Neuronal stem cell (in vitro differentiated cells): ENCODE measurements at regions not wholly inside any gene's neighbourhood (a gene's known extent, or its start where the extent isn't known, plus 50 kb on each side); places are given as distances from the start of the nearest gene placed in this dataset.

ENCODE experiments used
- DNase-seq: peaks from one replicate; pipeline ENCODE4 v3.0.0-alpha.2; 2013; ENCODE audit warnings: low spot score
- H2AFZ ChIP-seq: one replicate; pipeline ENCODE4 v1.6.1; 2013; ENCODE audit warnings: mild to moderate bottlenecking, low read length, inconsistent platforms
- H2AK5ac ChIP-seq: 2 replicates; pipeline ENCODE4 v1.6.1; 2013; ENCODE audit warnings: low read depth, mild to moderate bottlenecking, inconsistent platforms, low read length, moderate library complexity, mixed read lengths
- H2BK120ac ChIP-seq: 2 replicates; pipeline ENCODE4 v1.6.1; 2013; ENCODE audit warnings: low read depth, mild to moderate bottlenecking, inconsistent platforms, low read length, moderate library complexity, mixed read lengths
- H2BK12ac ChIP-seq: one replicate; pipeline ENCODE4 v1.6.1; 2013; ENCODE audit warnings: low read length, inconsistent platforms
- H2BK15ac ChIP-seq: 2 replicates; pipeline ENCODE4 v1.6.1; 2013; ENCODE audit warnings: mild to moderate bottlenecking, low read length, inconsistent platforms, mixed read lengths
- H2BK5ac ChIP-seq: one replicate; pipeline ENCODE4 v1.6.1; 2013; ENCODE audit warnings: inconsistent platforms, mild to moderate bottlenecking, low read length, moderate library complexity
- H3K14ac ChIP-seq: one replicate; pipeline ENCODE4 v1.6.1; 2013; ENCODE audit warnings: low read length, inconsistent platforms
- H3K18ac ChIP-seq: 2 replicates; pipeline ENCODE4 v1.6.1; 2013; ENCODE audit warnings: low read length, inconsistent platforms
- H3K23ac ChIP-seq: 2 replicates; pipeline ENCODE4 v1.6.1; 2013; ENCODE audit warnings: low read depth, mild to moderate bottlenecking, mixed read lengths, low read length, inconsistent platforms; ENCODE audit not compliant: poor library complexity
- H3K27ac ChIP-seq: replicated peaks from 3 replicates; pipeline ENCODE4 v1.5.1; 2013; ENCODE audit warnings: low read length, inconsistent platforms
- H3K27me3 ChIP-seq, 3 experiments: 2 replicates each; pipeline ENCODE4 v1.6.1; 2013; ENCODE audit warnings: low read length in 3 of 3, mild to moderate bottlenecking in 2 of 3, inconsistent platforms in 1 of 3, low read depth in 1 of 3, mixed read lengths in 1 of 3, moderate library complexity in 1 of 3; ENCODE audit not compliant: control insufficient read depth in 3 of 3, insufficient read depth in 3 of 3
- H3K36me3 ChIP-seq, 2 donors: replicated peaks in 1 of 2; 2 replicates each; pipeline ENCODE4 v1.6.1; 2013; ENCODE audit warnings: low read length in 2 of 2; ENCODE audit not compliant: control insufficient read depth in 2 of 2, insufficient read depth in 2 of 2
- H3K4ac ChIP-seq: 2 replicates; pipeline ENCODE4 v1.6.1; 2013; ENCODE audit warnings: inconsistent platforms, mild to moderate bottlenecking, low read length, moderate library complexity
- H3K4me1 ChIP-seq, 2 donors: 1 replicate in 1 of 2; 2 replicates in 1 of 2; pipeline ENCODE4 v1.6.1; 2013; ENCODE audit warnings: low read length in 2 of 2, low read depth in 1 of 2; ENCODE audit not compliant: control insufficient read depth in 2 of 2, insufficient read depth in 1 of 2
- H3K4me2 ChIP-seq: one replicate; pipeline ENCODE4 v1.6.1; 2013; ENCODE audit warnings: mild to moderate bottlenecking, low read length, inconsistent platforms; ENCODE audit not compliant: insufficient read depth, poor library complexity, severe bottlenecking
- H3K4me3 ChIP-seq, 2 donors: 2 replicates each; pipeline ENCODE4 v1.5.1; 2013; ENCODE audit warnings: low read length in 2 of 2, mild to moderate bottlenecking in 2 of 2, inconsistent platforms in 1 of 2, moderate library complexity in 1 of 2
- H3K79me1 ChIP-seq: one replicate; pipeline ENCODE4 v1.6.1; 2013; ENCODE audit warnings: low read depth, mild to moderate bottlenecking, inconsistent platforms, low read length, moderate library complexity
- H3K9ac ChIP-seq: one replicate; pipeline ENCODE4 v1.6.1; 2013; ENCODE audit warnings: mild to moderate bottlenecking, low read depth, low read length, inconsistent platforms; ENCODE audit not compliant: poor library complexity
- H3K9me3 ChIP-seq, 2 donors: replicated peaks in 1 of 2; 2 replicates each; pipeline versions ENCODE3 to v1.6.1; 2013; ENCODE audit warnings: low read length in 2 of 2, mild to moderate bottlenecking in 2 of 2, inconsistent platforms in 1 of 2, low read depth in 1 of 2, mixed read lengths in 1 of 2, moderate library complexity in 1 of 2; ENCODE audit not compliant: control insufficient read depth in 2 of 2, insufficient read depth in 1 of 2
- H4K8ac ChIP-seq: one replicate; pipeline ENCODE4 v1.6.1; 2013; ENCODE audit warnings: low read depth, mild to moderate bottlenecking, inconsistent platforms, low read length, moderate library complexity
- H4K91ac ChIP-seq: one replicate; pipeline ENCODE4 v1.6.1; 2013; ENCODE audit warnings: low read length, low read depth, mild to moderate bottlenecking, inconsistent platforms; ENCODE audit not compliant: poor library complexity
- WGBS, 2 donors: extraction: QIAGEN DNeasy Blood & Tissue Kit; methylation state at CpG; one replicate each; pipeline ENCODE4 v1.1.7; 2013; ENCODE audit warnings: missing lambda C conversion rate in 2 of 2, mixed read lengths in 1 of 2; ENCODE audit not compliant: insufficient read length in 2 of 2, insufficient replicate concordance in 1 of 2; ENCODE audit errors: extremely low coverage in 2 of 2; 5-methylcytosine and 5-hydroxymethylcytosine counted together

DNA sequence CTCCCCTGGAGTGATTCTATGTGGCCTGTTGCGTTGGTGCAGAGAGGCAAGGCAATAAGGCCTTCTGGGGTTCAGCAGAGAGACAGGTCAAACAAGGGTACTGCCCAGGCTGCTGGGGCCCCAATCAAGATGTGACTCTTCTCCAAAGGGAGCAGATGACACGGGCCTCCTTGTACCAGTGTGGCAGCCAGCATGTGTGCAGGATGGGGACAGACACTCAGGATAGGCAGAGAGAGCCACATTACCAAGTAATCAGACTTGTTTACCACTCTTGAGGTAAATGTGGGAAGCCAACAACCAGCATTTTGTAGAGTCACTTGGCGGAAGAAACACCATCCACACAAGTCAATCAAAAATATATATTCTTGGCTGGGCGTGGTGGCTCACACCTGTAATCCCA, 95.3 kb upstream of the DLG1 start:
- no CpG with 5 or more reads among the region's 4 CpGs for WGBS, 2 donors

DNA sequence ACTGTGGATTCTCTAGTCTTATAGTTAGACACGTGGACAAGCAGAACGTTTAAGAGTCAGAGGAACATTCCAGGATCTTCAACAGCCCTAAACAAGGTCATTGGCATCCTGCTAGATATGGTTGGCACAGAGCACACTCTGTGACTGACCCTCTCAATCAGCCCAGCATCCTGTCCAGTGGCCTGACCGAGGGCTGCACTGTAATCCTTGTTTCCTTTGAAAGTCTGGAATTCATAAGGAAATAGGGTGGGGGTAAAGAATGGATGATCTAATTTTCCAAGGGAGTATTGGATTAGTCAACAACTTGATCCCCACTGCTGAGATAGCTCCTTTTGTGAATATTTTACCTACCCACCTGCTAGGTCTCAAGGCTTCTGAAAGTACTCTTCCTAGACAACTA, 94.5 kb upstream of the DLG1 start:
- no peak overlapping the region for H2BK12ac ChIP-seq
- H3K9me3 ChIP-seq: no peaks in the 10 kb centered on the region
- WGBS, 2 donors: no CpG with 5 or more reads among the region's 3 CpGs
- H3K4me2 ChIP-seq: no peak overlapping the region
- H3K9ac ChIP-seq: no peak overlapping the region
- no peak for DNase-seq
- H2BK120ac ChIP-seq: no peak overlapping the region
- H3K18ac ChIP-seq: no peak overlapping the region
- peaks cover 0 to 21% (median 0%) of the 10 kb centered on the region in 3 experiments for H3K27me3 ChIP-seq
- H2AK5ac ChIP-seq: no peak overlapping the region
- no peak overlapping the region for H3K23ac ChIP-seq
- H3K14ac ChIP-seq: no peak overlapping the region
- no peaks in the 10 kb centered on the region for H3K4me1 ChIP-seq
- H3K4ac ChIP-seq: no peak overlapping the region
- H3K79me1 ChIP-seq: no peaks in the 10 kb centered on the region
- no peak overlapping the region for H4K91ac ChIP-seq
- no peaks in the 10 kb centered on the region for H3K36me3 ChIP-seq
- no peak overlapping the region for H3K27ac ChIP-seq
- H2AFZ ChIP-seq: no peak overlapping the region
- H4K8ac ChIP-seq: no peak overlapping the region
- H2BK5ac ChIP-seq: no peak overlapping the region
- no peak overlapping the region for H2BK15ac ChIP-seq
- H3K4me3 ChIP-seq: no peak overlapping the region

More for the DNA sequence above, 95.3 kb upstream of the DLG1 start:
- Histone ChIP-seq H2BK120ac (no peak overlapping the region), H3K36me3 (no peaks in the 10 kb centered on the region), H2BK12ac (no peak overlapping the region), H3K23ac (no peak overlapping the region), H3K27me3 (peaks cover 0 to 17% (median 0%) of the 10 kb centered on the region in 3 experiments), H3K14ac (no peak overlapping the region), H3K18ac (no peak overlapping the region), H2BK5ac (no peak overlapping the region), H4K91ac (no peak overlapping the region), H3K9ac (no peak overlapping the region), H3K4ac (no peak overlapping the region), H3K79me1 (no peaks in the 10 kb centered on the region), H4K8ac (no peak overlapping the region), H3K4me1 (no peaks in the 10 kb centered on the region), H3K4me2 (no peak overlapping the region), H3K27ac (no peak overlapping the region), H2BK15ac (no peak overlapping the region), H2AFZ (no peak overlapping the region), H3K9me3 (no peaks in the 10 kb centered on the region), H3K4me3 (no peak overlapping the region), H2AK5ac (no peak overlapping the region)
- DNase-seq: no peak

- DNase-seq: no peak
- H2BK120ac ChIP-seq: no peak overlapping the region
- no peak overlapping the region for H4K8ac ChIP-seq
- H3K14ac ChIP-seq: no peak overlapping the region
- H3K9ac ChIP-seq: no peak overlapping the region
- peaks cover 0 to 3% (median 0%) of the 10 kb centered on the region in 3 experiments for H3K27me3 ChIP-seq
- no peaks in the 10 kb centered on the region for H3K36me3 ChIP-seq
- no peak overlapping the region for H3K4ac ChIP-seq
- peaks cover 0 to 10% of the 10 kb centered on the region in 2 donors for H3K4me1 ChIP-seq
- no peak overlapping the region for H2BK5ac ChIP-seq
- no peaks in the 10 kb centered on the region for H3K9me3 ChIP-seq
- H3K27ac ChIP-seq: no peak overlapping the region
- no peak overlapping the region for H3K4me3 ChIP-seq
- WGBS, 2 donors: no CpG with 5 or more reads among the region's 2 CpGs
- H3K18ac ChIP-seq: no peak overlapping the region
- peak overlapping the region; percentile 30 for H2AFZ ChIP-seq
- no peak overlapping the region for H2BK15ac ChIP-seq
- no peak overlapping the region for H2BK12ac ChIP-seq
- H3K79me1 ChIP-seq: no peaks in the 10 kb centered on the region
- no peak overlapping the region for H2AK5ac ChIP-seq
- H3K23ac ChIP-seq: no peak overlapping the region
- H3K4me2 ChIP-seq: no peak overlapping the region
- H4K91ac ChIP-seq: no peak overlapping the region
Observed at GRCh38 chr3:197381371-197381770, 83.0 kb upstream of the DLG1 start.

GRCh38 chr3:197380786-197381185, 82.4 kb upstream of the DLG1 start:
- WGBS, 2 donors: no CpG with 5 or more reads among the region's 5 CpGs
- Histone ChIP-seq H2BK5ac (no peak overlapping the region), H2AFZ (peak overlapping the region; percentile 30), H3K4me1 (peaks cover 0 to 10% of the 10 kb centered on the region in 2 donors), H4K91ac (no peak overlapping the region), H3K4me3 (no peak overlapping the region), H3K9me3 (no peaks in the 10 kb centered on the region), H3K9ac (no peak overlapping the region), H3K27ac (no peak overlapping the region), H2BK12ac (no peak overlapping the region), H3K14ac (no peak overlapping the region), H3K36me3 (no peaks in the 10 kb centered on the region), H2BK120ac (no peak overlapping the region), H3K4me2 (no peak overlapping the region), H2BK15ac (peak overlapping the region; percentile 42), H3K18ac (peak overlapping the region; percentile 61), H4K8ac (no peak overlapping the region), H2AK5ac (no peak overlapping the region), H3K4ac (no peak overlapping the region), H3K23ac (no peak overlapping the region), H3K27me3 (peaks cover 0 to 3% (median 0%) of the 10 kb centered on the region in 3 experiments), H3K79me1 (no peaks in the 10 kb centered on the region)
- DNase-seq: no peak
